WTC11 (cell line): ENCODE measurements at regions not wholly inside any gene's neighbourhood (a gene's known extent, or its start where the extent isn't known, plus 50 kb on each side); places are given as distances from the start of the nearest gene placed in this dataset.

Experiments used
- ATAC-seq: fragments of 200-7000 bp; cut with Tn5 transposase; 2 replicates; pipeline ENCODE4 v1.10.0; 2021; ENCODE audit warnings: mild to moderate bottlenecking, moderate library complexity
- CTCF ChIA-PET: fragments of 300-600 bp; sonication (Branson Sonifier 250); formaldehyde crosslinking; loops from one replicate; lab custom pipeline; 2021; ENCODE audit warnings: antibody characterized with exemption; lab: Charles Lee
- POLR2A ChIA-PET: fragments of 350-600 bp; sonication (Branson Sonifier 250); formaldehyde crosslinking; loops from one replicate; lab custom pipeline; 2021; ENCODE audit warnings: antibody characterized with exemption; lab: Charles Lee
- DNase-seq: peaks from one replicate; pipeline ENCODE4 v3.0.0; 2021; ENCODE audit warnings: low spot score
- H3K27ac Mint-ChIP-seq: 2 replicates; pipeline ENCODE4 v1.8.0; 2021; ENCODE audit warnings: mixed read lengths
- H3K27me3 Mint-ChIP-seq: 2 replicates; pipeline ENCODE4 v1.8.0; 2021; ENCODE audit warnings: low read depth, mild to moderate bottlenecking, moderate library complexity, mixed read lengths
- H3K36me3 Mint-ChIP-seq: 2 replicates; pipeline ENCODE4 v1.8.0; 2021; ENCODE audit warnings: mixed read lengths
- H3K4me1 Mint-ChIP-seq: 2 replicates; pipeline ENCODE4 v1.8.0; 2022; ENCODE audit warnings: mixed read lengths
- H3K4me3 Mint-ChIP-seq: 2 replicates; pipeline ENCODE4 v1.8.0; 2021; ENCODE audit warnings: mild to moderate bottlenecking, moderate library complexity, mixed read lengths
- H3K9me3 Mint-ChIP-seq: 2 replicates; pipeline ENCODE4 v1.8.0; 2021; ENCODE audit warnings: mixed read lengths
- AFF4 ChIP-seq: sonication (generic); formaldehyde crosslinking; IDR thresholded peaks from 2 replicates; pipeline ENCODE4 v1.8.1; 2023; ENCODE audit warnings: mild to moderate bottlenecking, missing genetic modification reagents, borderline replicate concordance
- AR ChIP-seq: fragments of 250-450 bp; sonication (Bioruptor Pico); IDR thresholded peaks from 2 replicates; pipeline ENCODE4 v1.9.0; 2021; ENCODE audit warnings: mild to moderate bottlenecking
- CREB1 ChIP-seq: sonication (generic); formaldehyde crosslinking; IDR thresholded peaks from 2 replicates; pipeline ENCODE4 v1.8.0; 2023; ENCODE audit warnings: mild to moderate bottlenecking, missing genetic modification reagents
- EMX1 ChIP-seq: fragments of 250-450 bp; sonication (Bioruptor Pico); IDR thresholded peaks from 2 replicates; pipeline ENCODE4 v1.8.0; 2021; ENCODE audit warnings: mild to moderate bottlenecking
- JUN ChIP-seq: sonication (generic); formaldehyde crosslinking; IDR thresholded peaks from 2 replicates; pipeline ENCODE4 v1.8.0; 2023; ENCODE audit warnings: mild to moderate bottlenecking, missing genetic modification reagents
- NFE2L1 ChIP-seq: sonication (generic); formaldehyde crosslinking; IDR thresholded peaks from 2 replicates; pipeline ENCODE4 v1.8.1; 2023; ENCODE audit warnings: missing genetic modification reagents
- SMAD3 ChIP-seq: sonication (generic); formaldehyde crosslinking; IDR thresholded peaks from 2 replicates; pipeline ENCODE4 v1.8.0; 2022; ENCODE audit warnings: missing genetic modification reagents, mild to moderate bottlenecking, borderline replicate concordance
- SOX15 ChIP-seq: fragments of 250-450 bp; sonication (Bioruptor Pico); IDR thresholded peaks from 2 replicates; pipeline ENCODE4 v1.9.0; 2021; ENCODE audit warnings: mild to moderate bottlenecking
- STAT6 ChIP-seq: sonication (generic); formaldehyde crosslinking; conservative IDR thresholded peaks from 2 replicates; pipeline ENCODE4 v1.8.1; 2023; ENCODE audit warnings: mild to moderate bottlenecking, low read depth, missing genetic modification reagents, moderate library complexity
- TP53 ChIP-seq: sonication (generic); formaldehyde crosslinking; IDR thresholded peaks from 2 replicates; pipeline ENCODE4 v1.8.1; 2023; ENCODE audit warnings: mild to moderate bottlenecking, missing genetic modification reagents
- ZNF317 ChIP-seq: sonication (generic); formaldehyde crosslinking; IDR thresholded peaks from 2 replicates; pipeline ENCODE4 v1.8.1; 2023; ENCODE audit warnings: low read depth, mild to moderate bottlenecking, moderate library complexity, missing genetic modification reagents, borderline replicate concordance
- ZNF396 ChIP-seq: fragments of 250-450 bp; sonication (Bioruptor Pico); IDR thresholded peaks from 2 replicates; pipeline ENCODE4 v1.8.0; 2021; ENCODE audit warnings: mild to moderate bottlenecking, moderate library complexity, borderline replicate concordance
- ZNF423 ChIP-seq: fragments of 250-450 bp; sonication (Bioruptor Pico); IDR thresholded peaks from 2 replicates; pipeline ENCODE4 v2.1.2; 2022; ENCODE audit warnings: mild to moderate bottlenecking, moderate library complexity
- ZNF512 ChIP-seq: sonication (generic); formaldehyde crosslinking; IDR thresholded peaks from 2 replicates; pipeline ENCODE4 v1.8.1; 2022; ENCODE audit warnings: missing genetic modification reagents, borderline replicate concordance
- ZSCAN18 ChIP-seq: fragments of 250-450 bp; sonication (Bioruptor Pico); IDR thresholded peaks from 2 replicates; pipeline ENCODE4 v2.1.2; 2022; ENCODE audit warnings: mild to moderate bottlenecking, moderate library complexity

- DNase-seq = no peak
Measured at GRCh38 chrX:122739770-122740169, 444.3 kb upstream of the GRIA3 start.

More at GRCh38 chrX:122739770-122740169, 444.3 kb upstream of the GRIA3 start:
- ATAC-seq = peak; percentile 67
- no peak for TF ChIP-seq AFF4
- TF ChIP-seq EMX1 = no peak
- no peak for TF ChIP-seq SMAD3 (CRISPR knock-in tag)
- TF ChIP-seq AR = no peak
- TF ChIP-seq SOX15 (CRISPR knock-in tag) = no peak
- TF ChIP-seq JUN (CRISPR knock-in tag) = no peak
- no peak for TF ChIP-seq ZNF317 (CRISPR knock-in tag)
- TF ChIP-seq ZNF512 (CRISPR knock-in tag) = no peak
- no peak for TF ChIP-seq ZNF423 (CRISPR knock-in tag)
- TF ChIP-seq CREB1 (CRISPR knock-in tag) = no peak
- no peak for TF ChIP-seq STAT6 (CRISPR knock-in tag)
- no peak for TF ChIP-seq ZNF396 (CRISPR knock-in tag)
- TF ChIP-seq NFE2L1 (CRISPR knock-in tag) = no peak
- TF ChIP-seq TP53 (CRISPR knock-in tag) = no peak
- TF ChIP-seq ZSCAN18 = no peak
- Mint-ChIP-seq H3K27me3 (no peaks in the 10 kb centered on the region), H3K27ac (no peak overlapping the region), H3K4me1 (no peaks in the 10 kb centered on the region), H3K9me3 (peaks cover 8% of the 10 kb centered on the region), H3K36me3 (no peaks in the 10 kb centered on the region), H3K4me3 (no peak overlapping the region)
- CTCF ChIA-PET = no interaction called here
- POLR2A ChIA-PET = no interaction called here
